Epithelial cell of proximal tubule (primary cell): ENCODE measurements at regions not wholly inside any gene's neighbourhood (a gene's known extent, or its start where the extent isn't known, plus 50 kb on each side); places are given as distances from the start of the nearest gene placed in this dataset.

Experiments used
- DNase-seq: peaks from one replicate; pipeline ENCODE4 v3.0.0-alpha.2; 2011; ENCODE audit warnings: low read depth
- H3K4me3 ChIP-seq: 2 replicates; pipeline ENCODE4 v1.5.1; 2011; ENCODE audit warnings: low read depth, mild to moderate bottlenecking, low read length
- TF ChIP-seq, protein P1 (sequence below): conservative IDR thresholded peaks from 2 replicates; pipeline ENCODE4 v1.5.1; 2012; ENCODE audit warnings: low read depth, mild to moderate bottlenecking, low read length

DNA sequence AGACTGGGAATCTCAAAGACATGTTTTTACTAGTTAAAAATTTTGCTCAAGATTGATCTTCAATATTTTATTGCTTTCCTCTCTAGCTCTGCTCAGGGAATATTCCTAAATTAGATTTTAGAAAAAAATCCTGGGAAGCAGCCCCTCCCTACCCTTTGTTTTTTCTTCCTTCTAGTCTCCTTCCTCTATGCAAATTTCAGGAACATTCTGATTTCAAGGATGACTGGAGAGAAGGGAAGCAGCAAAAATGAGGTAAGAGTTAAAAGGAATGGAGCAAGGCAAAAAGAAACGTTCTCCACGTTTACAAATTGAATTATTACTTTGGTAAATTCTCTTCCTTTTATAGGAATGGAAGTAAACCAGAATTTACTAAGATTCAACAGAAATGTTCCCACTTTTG lies 493.4 kb upstream of the TUSC1 start:
- H3K4me3 ChIP-seq = no peak overlapping the region
- TF ChIP-seq, protein P1, sequence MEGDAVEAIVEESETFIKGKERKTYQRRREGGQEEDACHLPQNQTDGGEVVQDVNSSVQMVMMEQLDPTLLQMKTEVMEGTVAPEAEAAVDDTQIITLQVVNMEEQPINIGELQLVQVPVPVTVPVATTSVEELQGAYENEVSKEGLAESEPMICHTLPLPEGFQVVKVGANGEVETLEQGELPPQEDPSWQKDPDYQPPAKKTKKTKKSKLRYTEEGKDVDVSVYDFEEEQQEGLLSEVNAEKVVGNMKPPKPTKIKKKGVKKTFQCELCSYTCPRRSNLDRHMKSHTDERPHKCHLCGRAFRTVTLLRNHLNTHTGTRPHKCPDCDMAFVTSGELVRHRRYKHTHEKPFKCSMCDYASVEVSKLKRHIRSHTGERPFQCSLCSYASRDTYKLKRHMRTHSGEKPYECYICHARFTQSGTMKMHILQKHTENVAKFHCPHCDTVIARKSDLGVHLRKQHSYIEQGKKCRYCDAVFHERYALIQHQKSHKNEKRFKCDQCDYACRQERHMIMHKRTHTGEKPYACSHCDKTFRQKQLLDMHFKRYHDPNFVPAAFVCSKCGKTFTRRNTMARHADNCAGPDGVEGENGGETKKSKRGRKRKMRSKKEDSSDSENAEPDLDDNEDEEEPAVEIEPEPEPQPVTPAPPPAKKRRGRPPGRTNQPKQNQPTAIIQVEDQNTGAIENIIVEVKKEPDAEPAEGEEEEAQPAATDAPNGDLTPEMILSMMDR = no peak
- no peak for DNase-seq

DNA sequence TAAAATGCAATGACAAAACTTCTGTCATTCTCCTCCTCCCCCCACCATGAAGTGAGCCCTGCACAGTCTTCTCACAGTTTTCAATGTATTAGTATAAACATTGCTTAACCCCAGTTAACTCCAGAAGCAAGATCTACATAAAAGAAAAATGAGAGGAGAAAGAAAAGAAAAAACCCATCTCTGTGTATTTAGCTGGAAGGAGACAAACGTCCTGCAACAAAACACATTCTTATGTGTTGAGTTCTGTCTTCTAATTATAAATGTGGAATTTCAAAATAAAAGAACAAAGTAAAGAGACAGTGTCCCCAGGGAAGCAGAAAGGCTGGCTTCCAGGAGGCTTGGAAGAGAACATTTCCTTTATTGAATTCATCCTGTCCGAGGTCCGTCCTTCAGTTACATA lies 491.9 kb upstream of the TUSC1 start:
- DNase-seq = no peak
- no peak overlapping the region for H3K4me3 ChIP-seq
- TF ChIP-seq, protein P1 = no peak

DNA sequence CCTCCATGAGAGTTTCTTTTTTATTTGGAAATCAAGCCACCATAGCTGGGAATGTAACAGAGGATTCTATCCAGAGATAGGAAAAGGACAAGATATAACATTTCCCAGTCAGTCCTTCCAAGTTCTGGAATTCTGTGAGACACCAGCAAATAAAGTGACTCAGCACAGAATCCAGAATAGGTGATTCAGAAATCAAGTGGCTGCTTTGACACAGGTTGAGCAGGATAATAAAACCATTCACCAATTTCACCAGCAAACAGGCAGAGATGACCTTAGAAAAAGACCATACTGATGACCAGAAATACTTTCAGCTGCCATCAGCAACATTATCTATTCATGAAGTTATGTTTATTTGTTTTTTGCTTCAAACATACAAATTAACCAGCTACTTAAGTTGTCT lies 491.5 kb upstream of the TUSC1 start:
- H3K4me3 ChIP-seq = no peak overlapping the region
- TF ChIP-seq, protein P1 = no peak
- DNase-seq = no peak

DNA sequence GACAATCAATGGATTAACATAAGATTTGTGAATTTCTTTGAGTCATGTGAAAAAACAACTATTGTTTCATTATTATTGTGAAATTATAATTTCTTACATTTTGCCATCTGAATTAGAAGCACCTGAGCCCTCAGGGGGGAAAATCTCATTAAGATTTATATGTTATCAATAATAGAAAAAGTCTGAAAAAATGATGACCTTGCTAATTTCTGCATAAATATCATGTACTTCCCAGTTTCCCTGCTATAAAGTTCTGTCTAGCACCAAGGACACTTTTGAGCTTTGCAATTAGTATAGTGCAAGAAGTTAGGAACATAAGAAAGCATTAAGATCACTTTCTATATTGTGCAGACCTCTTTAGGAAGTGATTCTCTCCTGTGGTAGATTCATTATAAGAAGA lies 488.3 kb upstream of the TUSC1 start:
- TF ChIP-seq, protein P1 = no peak
- DNase-seq = no peak
- no peak overlapping the region for H3K4me3 ChIP-seq

DNA sequence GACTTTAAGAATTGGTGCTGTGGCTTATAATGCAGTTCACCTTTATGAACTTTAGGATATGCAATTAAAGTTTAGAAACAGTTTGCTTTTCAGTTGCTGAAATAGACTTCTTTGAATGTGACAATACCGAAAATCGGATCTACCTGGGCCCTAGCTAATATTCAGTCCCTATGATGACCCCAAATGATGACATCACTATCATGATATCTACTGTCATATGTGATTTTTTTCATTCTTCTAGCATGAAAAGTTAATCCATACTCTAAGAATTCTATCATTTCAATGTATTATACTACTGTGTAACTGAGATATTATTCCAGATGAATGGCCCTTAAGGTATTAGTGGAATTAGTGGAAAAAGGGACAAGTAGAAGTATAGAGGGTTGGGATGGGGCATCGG lies 487.2 kb upstream of the TUSC1 start:
- no peak for DNase-seq
- H3K4me3 ChIP-seq = no peak overlapping the region
- TF ChIP-seq, protein P1 = no peak

DNA sequence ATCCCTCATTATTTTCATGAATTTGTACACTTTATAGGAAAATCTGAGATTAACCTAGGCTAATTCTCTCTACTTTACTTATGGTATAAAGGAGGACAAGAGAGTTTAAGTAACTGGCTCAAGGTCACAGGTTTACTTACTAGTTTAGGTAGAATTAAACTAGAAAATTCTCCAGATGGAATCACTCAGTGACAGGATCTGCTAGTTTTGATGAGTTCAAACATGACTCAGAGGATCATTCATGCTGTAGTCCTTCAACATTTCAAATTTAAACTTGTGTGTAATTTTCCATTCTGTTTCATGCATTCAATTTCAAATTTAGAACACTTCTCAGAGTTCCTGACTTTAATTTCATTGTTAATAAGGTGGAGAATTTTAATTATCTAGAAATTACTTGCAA lies 485.7 kb upstream of the TUSC1 start:
- TF ChIP-seq, protein P1 = no peak
- no peak for DNase-seq
- no peak overlapping the region for H3K4me3 ChIP-seq

DNA sequence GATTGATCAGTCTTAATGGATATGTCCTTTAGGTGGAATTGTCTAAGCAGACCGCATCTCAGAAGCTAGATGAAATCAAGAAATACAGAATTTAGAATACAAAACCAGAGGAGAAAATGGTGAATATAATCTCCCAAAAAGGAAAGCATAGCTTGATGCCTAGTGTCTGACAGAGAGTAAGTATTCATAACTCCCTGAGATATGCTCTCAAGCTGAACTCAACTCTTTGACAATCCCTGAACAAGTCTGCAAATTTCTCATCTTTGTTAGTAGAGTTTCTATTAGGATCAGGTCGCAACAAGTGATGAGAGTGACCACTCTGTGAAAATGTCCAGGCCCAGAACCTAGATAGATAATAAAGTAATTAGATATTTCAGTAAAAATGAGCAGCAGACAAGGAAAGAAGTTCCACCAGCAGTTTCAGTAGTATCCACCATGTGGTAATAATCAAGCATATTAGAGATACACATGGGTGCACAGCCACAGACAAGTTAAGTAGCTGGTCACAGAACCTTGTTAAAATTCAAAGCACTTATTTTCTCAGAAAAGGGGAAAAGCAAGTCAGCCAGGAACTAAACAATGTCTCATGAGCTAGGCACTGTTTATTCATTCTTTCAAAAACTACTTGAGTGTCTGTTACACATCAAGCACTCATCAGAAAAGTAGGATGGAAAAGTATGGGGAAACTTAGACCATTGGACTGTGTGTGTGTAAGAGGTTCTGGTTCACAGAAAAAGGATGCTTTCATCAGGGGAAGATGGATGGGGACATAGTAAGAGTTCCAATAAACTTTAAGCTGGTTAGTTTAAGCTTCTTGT lies 481.5 kb upstream of the TUSC1 start:
- DNase-seq = no peak
- H3K4me3 ChIP-seq = no peak overlapping the region
- TF ChIP-seq, protein P1 = no peak
